GM12892 (cell line): ENCODE measurements at regions not wholly inside any gene's neighbourhood (a gene's known extent, or its start where the extent isn't known, plus 50 kb on each side); places are given as distances from the start of the nearest gene placed in this dataset.

Source experiments
- POLR2A ChIP-seq: IDR thresholded peaks from 2 replicates; pipeline ENCODE4 v1.6.1; 2011; ENCODE audit warnings: low read depth, low read length, control low read depth
- TAF1 ChIP-seq: IDR thresholded peaks from 2 replicates; pipeline ENCODE4 v1.6.1; 2011; ENCODE audit warnings: low read depth, mild to moderate bottlenecking, control low read depth, low read length, borderline replicate concordance

DNA sequence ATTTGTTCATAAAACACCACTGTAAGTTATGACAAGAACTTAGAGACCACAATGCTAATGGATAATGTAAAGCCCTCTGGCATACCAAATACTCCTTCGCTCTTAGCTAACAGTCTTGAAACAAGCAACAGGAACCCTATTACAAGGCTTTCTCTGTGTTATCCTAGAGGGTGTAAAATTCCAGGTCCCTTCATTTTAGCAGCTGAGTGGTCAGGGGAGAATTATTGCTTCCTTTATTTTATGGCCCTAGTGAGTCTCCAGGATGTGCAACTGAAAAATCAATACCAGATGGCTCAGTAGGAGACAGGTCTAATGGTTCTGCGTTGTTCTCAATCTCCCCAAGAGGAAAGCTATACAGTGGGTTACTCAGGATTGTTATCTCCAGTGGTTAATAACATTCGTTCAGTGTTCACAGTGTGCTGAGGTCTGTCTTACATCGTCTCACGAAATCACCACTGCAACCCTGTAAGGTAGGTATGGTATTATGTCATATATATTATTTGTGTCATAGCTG is 172.7 kb upstream of the CNOT2 start:
- TF ChIP-seq POLR2A (no peak), TAF1 (no peak)
